Endothelial cell of umbilical vein (primary cell): ENCODE measurements at regions not wholly inside any gene's neighbourhood (a gene's known extent, or its start where the extent isn't known, plus 50 kb on each side); places are given as distances from the start of the nearest gene placed in this dataset.

ENCODE experiments used
- BruUV-seq: library from RNA; stranded (reverse); fragments of 400-500 nt; replicated peaks from 2 replicates; lab custom pipeline; 2021; lab: Mats Ljungman, UMichigan
- CTCF ChIA-PET: fragments of 300-600, 350-600 bp; sonication (Branson Sonifier 250); formaldehyde crosslinking; loops from one replicate; lab custom pipeline; 2021; ENCODE audit warnings: antibody characterized with exemption, inconsistent platforms; lab: Charles Lee
- POLR2A ChIA-PET: fragments of 300-600, 350-600 bp; sonication (Branson Sonifier 250); formaldehyde crosslinking; loops from one replicate; lab custom pipeline; 2021; ENCODE audit warnings: antibody characterized with exemption, inconsistent platforms; lab: Charles Lee
- DNase-seq: peaks from one replicate; pipeline ENCODE4 v3.0.0-alpha.2; 2011; ENCODE audit warnings: low read depth, low spot score
- FAIRE-seq: peaks from 2 replicates; lab custom pipeline; 2011; peaks lifted over from hg19 to GRCh38; lab: Jason Lieb, UNC
- H2AFZ ChIP-seq: 2 replicates; pipeline ENCODE4 v1.6.0; 2012; ENCODE audit warnings: low read depth, low read length, control low read depth, inconsistent platforms
- H3K27ac ChIP-seq: 2 replicates; pipeline ENCODE4 v1.5.1; 2011; ENCODE audit warnings: low read depth, mild to moderate bottlenecking, control low read depth, low read length, moderate library complexity; ENCODE audit not compliant: insufficient read depth
- H3K27me3 ChIP-seq, 2 experiments: 2 replicates each; pipeline versions ENCODE4 v1.6.0 to v1.6.1; 2011; ENCODE audit warnings: low read length in 2 of 2, mixed read lengths in 1 of 2; ENCODE audit not compliant: control insufficient read depth in 2 of 2, insufficient read depth in 2 of 2
- H3K36me3 ChIP-seq, 2 experiments: 2 replicates in 1 of 2; 3 replicates in 1 of 2; pipeline ENCODE4 v1.5.1; 2011; ENCODE audit warnings: low read length in 2 of 2, mild to moderate bottlenecking in 1 of 2, moderate library complexity in 1 of 2; ENCODE audit not compliant: control insufficient read depth in 2 of 2, insufficient read depth in 2 of 2; ENCODE audit errors: extremely low read depth in 1 of 2
- H3K4me1 ChIP-seq: 3 replicates; pipeline ENCODE4 v1.5.1; 2011; ENCODE audit warnings: mild to moderate bottlenecking, low read length; ENCODE audit not compliant: control insufficient read depth, insufficient read depth; ENCODE audit errors: extremely low read depth
- H3K4me2 ChIP-seq: 2 replicates; pipeline ENCODE4 v1.6.1; 2011; ENCODE audit warnings: low read length, control low read depth, mixed read lengths; ENCODE audit not compliant: insufficient read depth
- H3K4me3 ChIP-seq, 3 experiments: fragments of 200-600 bp in 1 of 3; sonication (generic), shearing (Covaris generic) in 1 of 3; replicated peaks in 1 of 3; 2 replicates each; pipeline ENCODE4 v1.5.1; 2011 to 2016; ENCODE audit warnings: control low read depth in 3 of 3, low read length in 3 of 3, mild to moderate bottlenecking in 2 of 3, inconsistent platforms in 1 of 3, low read depth in 1 of 3, moderate library complexity in 1 of 3; ENCODE audit not compliant: insufficient read depth in 1 of 3
- H3K79me2 ChIP-seq: 2 replicates; pipeline ENCODE4 v1.6.0; 2012; ENCODE audit warnings: low read length, inconsistent platforms; ENCODE audit not compliant: control insufficient read depth, insufficient read depth
- H3K9ac ChIP-seq: replicated peaks from 2 replicates; pipeline ENCODE3; 2011; ENCODE audit warnings: low read length, control low read depth; ENCODE audit not compliant: insufficient read depth; ENCODE audit errors: extremely low read depth
- H3K9me1 ChIP-seq: replicated peaks from 3 replicates; pipeline ENCODE4 v1.6.0; 2011; ENCODE audit warnings: mild to moderate bottlenecking, low read length; ENCODE audit not compliant: control insufficient read depth, insufficient read depth; ENCODE audit errors: extremely low read depth
- H3K9me3 ChIP-seq: replicated peaks from 2 replicates; pipeline ENCODE4 v1.5.1; 2012; ENCODE audit warnings: low read length, inconsistent platforms; ENCODE audit not compliant: control insufficient read depth, insufficient read depth
- H4K20me1 ChIP-seq: replicated peaks from 2 replicates; pipeline ENCODE3; 2011; ENCODE audit warnings: mild to moderate bottlenecking, low read length; ENCODE audit not compliant: control insufficient read depth, insufficient read depth; ENCODE audit errors: extremely low read depth
- EZH2 ChIP-seq: IDR thresholded peaks from 2 replicates; pipeline ENCODE4 v1.6.1; 2012; ENCODE audit warnings: borderline replicate concordance, low read depth, mild to moderate bottlenecking, moderate library complexity, low read length, inconsistent platforms; ENCODE audit not compliant: severe bottlenecking
- FOS ChIP-seq: IDR thresholded peaks from 2 replicates; pipeline ENCODE4 v1.6.1; 2011; ENCODE audit warnings: mild to moderate bottlenecking, low read length, moderate library complexity, borderline replicate concordance; ENCODE audit not compliant: insufficient read depth
- GATA2 ChIP-seq: IDR thresholded peaks from 2 replicates; pipeline ENCODE4 v1.7.0; 2011; ENCODE audit warnings: low read depth, mild to moderate bottlenecking, moderate library complexity, mixed read lengths, low read length; ENCODE audit not compliant: insufficient read length, insufficient read depth
- JUN ChIP-seq: IDR thresholded peaks from 2 replicates; pipeline ENCODE4 v1.6.1; 2011; ENCODE audit warnings: borderline replicate concordance, low read depth; ENCODE audit not compliant: insufficient read length, insufficient read depth
- MYC ChIP-seq: IDR thresholded peaks from one replicate; pipeline ENCODE4 v1.6.1; 2011; ENCODE audit warnings: mild to moderate bottlenecking, low read depth, low read length
- POLR2A ChIP-seq: IDR thresholded peaks from 2 replicates; pipeline ENCODE4 v1.6.1; 2012; ENCODE audit warnings: low read depth, mild to moderate bottlenecking, control low read depth, low read length
- POLR2AphosphoS5 ChIP-seq: IDR thresholded peaks from 2 replicates; pipeline ENCODE4 v1.6.1; 2012; ENCODE audit warnings: low read depth, mild to moderate bottlenecking, control low read depth, low read length, moderate library complexity; ENCODE audit not compliant: insufficient read depth
- dilution Hi-C: fragments of 300-500 bp; cut with MboI; formaldehyde crosslinking; loops from one replicate; pipeline ENCODE4 v1.15.0; 2019; ENCODE audit warnings: low sequenced_read_pairs; ENCODE audit not compliant: extremely low pct_ligation_motif_present
- intact Hi-C: fragments of 100-400 bp; cut with micrococcal nuclease; formaldehyde crosslinking; loops from one replicate; pipeline ENCODE4 v1.10.0; 2022
- TF ChIP-seq, protein P1 (sequence below): IDR thresholded peaks from 2 replicates; pipeline ENCODE4 v1.6.1; 2011; ENCODE audit not compliant: insufficient read depth, insufficient read length
- TF ChIP-seq, protein P2 (sequence below), 2 donors: IDR thresholded peaks; 1 replicate in 1 of 2; 2 replicates in 1 of 2; pipeline ENCODE4 v1.5.1; 2011; ENCODE audit warnings: low read length in 2 of 2, mild to moderate bottlenecking in 2 of 2, moderate library complexity in 2 of 2, control low read depth in 1 of 2, inconsistent platforms in 1 of 2, low read depth in 1 of 2; ENCODE audit not compliant: insufficient read depth in 1 of 2; ENCODE audit errors: extremely low read depth in 1 of 2

DNA sequence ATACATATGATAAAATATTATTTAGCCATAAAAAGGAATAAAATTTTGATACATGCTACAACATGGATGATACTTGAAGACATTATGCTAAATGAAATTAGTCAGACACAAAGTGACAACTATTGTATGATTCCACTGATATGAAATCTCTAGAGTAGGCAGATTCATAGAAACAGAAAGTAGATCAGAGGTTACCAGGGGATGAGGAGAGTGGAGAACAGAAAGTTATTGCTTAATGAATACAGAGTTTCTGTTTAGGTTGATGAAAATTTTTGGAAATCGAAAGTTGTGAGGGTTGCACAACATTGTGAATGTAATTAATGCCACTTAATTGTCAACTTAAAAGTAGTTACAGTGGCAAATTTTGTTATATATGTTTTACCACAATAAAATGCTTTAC, 315.7 kb upstream of the USP25 start:
- Histone ChIP-seq H3K9ac (no peak overlapping the region), H3K4me2 (no peak overlapping the region), H3K4me3 (no peak overlapping the region), H2AFZ (no peak overlapping the region), H3K27me3 (peaks cover 0 to 2% of the 10 kb centered on the region in 2 experiments), H3K36me3 (no peaks in the 10 kb centered on the region), H3K9me1 (no peaks in the 10 kb centered on the region), H3K27ac (no peak overlapping the region), H3K9me3 (no peaks in the 10 kb centered on the region), H3K79me2 (no peaks in the 10 kb centered on the region), H3K4me1 (no peaks in the 10 kb centered on the region), H4K20me1 (no peaks in the 10 kb centered on the region)
- DNase-seq, result no peak
- ChIA-PET CTCF (no interaction called here), POLR2A (no interaction called here)
- dilution Hi-C loops (no loop called here), intact Hi-C loops (no loop called here)
- no TSS peak for BruUV-seq
- no peak for FAIRE-seq
- TF ChIP-seq JUN, result no peak
- TF ChIP-seq GATA2, result no peak
- no peak for TF ChIP-seq MYC
- no peak for TF ChIP-seq FOS
- TF ChIP-seq POLR2AphosphoS5, result no peak
- TF ChIP-seq, protein P1, sequence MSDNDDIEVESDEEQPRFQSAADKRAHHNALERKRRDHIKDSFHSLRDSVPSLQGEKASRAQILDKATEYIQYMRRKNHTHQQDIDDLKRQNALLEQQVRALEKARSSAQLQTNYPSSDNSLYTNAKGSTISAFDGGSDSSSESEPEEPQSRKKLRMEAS, result no peak
- TF ChIP-seq EZH2, result no peak
- TF ChIP-seq POLR2A, result no peak
- TF ChIP-seq, protein P2, sequence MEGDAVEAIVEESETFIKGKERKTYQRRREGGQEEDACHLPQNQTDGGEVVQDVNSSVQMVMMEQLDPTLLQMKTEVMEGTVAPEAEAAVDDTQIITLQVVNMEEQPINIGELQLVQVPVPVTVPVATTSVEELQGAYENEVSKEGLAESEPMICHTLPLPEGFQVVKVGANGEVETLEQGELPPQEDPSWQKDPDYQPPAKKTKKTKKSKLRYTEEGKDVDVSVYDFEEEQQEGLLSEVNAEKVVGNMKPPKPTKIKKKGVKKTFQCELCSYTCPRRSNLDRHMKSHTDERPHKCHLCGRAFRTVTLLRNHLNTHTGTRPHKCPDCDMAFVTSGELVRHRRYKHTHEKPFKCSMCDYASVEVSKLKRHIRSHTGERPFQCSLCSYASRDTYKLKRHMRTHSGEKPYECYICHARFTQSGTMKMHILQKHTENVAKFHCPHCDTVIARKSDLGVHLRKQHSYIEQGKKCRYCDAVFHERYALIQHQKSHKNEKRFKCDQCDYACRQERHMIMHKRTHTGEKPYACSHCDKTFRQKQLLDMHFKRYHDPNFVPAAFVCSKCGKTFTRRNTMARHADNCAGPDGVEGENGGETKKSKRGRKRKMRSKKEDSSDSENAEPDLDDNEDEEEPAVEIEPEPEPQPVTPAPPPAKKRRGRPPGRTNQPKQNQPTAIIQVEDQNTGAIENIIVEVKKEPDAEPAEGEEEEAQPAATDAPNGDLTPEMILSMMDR (IDR thresholded peaks at IDR 0.05; ENCODE audit: extremely low read depth in 1 of 2, insufficient read depth in 1 of 2, low read depth in 1 of 2, low read length in 2 of 2), result no peak
